Panc1 (cell line): ENCODE measurements at regions not wholly inside any gene's neighbourhood (a gene's known extent, or its start where the extent isn't known, plus 50 kb on each side); places are given as distances from the start of the nearest gene placed in this dataset.

Experiments used
- CTCF ChIP-seq: fragments of 450-650 bp; IDR thresholded peaks from 2 replicates; pipeline ENCODE4 v1.5.1; 2017; ENCODE audit warnings: mild to moderate bottlenecking
- REST ChIP-seq, 2 experiments: IDR thresholded peaks; 2 replicates each; pipeline ENCODE4 v1.6.1; 2011 to 2012; ENCODE audit warnings: low read depth in 2 of 2, control low read depth in 1 of 2, low read length in 1 of 2, mild to moderate bottlenecking in 1 of 2, moderate library complexity in 1 of 2; ENCODE audit not compliant: insufficient read depth in 1 of 2

- TF ChIP-seq CTCF (no peak), REST (IDR thresholded peaks at IDR 0.05; ENCODE audit: insufficient read depth in 1 of 2, low read depth in 2 of 2, low read length in 1 of 2) (no peak)
Measured at GRCh38 chr22:27624042-27624441, 177.5 kb downstream of the MN1 start.
